ENCODE measurements at regions not wholly inside any gene's neighbourhood (a gene's known extent, or its start where the extent isn't known, plus 50 kb on each side); places are given as distances from the start of the nearest gene placed in this dataset.

GRCh38 chr14:56394826-56395530 lies 184.6 kb upstream of the TMEM260 start:
- DNase-seq, result no peak
- H2AFZ ChIP-seq (ENCODE audit: low read depth), result no peak overlapping the region
- H3K4me3 ChIP-seq (ENCODE audit: low read depth in 2 of 2, low read length in 1 of 2), result no peak overlapping the region
- H3K9me3 ChIP-seq, result no peaks in the 10 kb centered on the region
- no peaks in the 10 kb centered on the region for H3K79me2 ChIP-seq (ENCODE audit: insufficient read depth)
- no peak overlapping the region for H3K27ac ChIP-seq (ENCODE audit: low read depth in 2 of 2, low read length in 1 of 2)
- H3K9ac ChIP-seq, result no peak overlapping the region
- H3K36me3 ChIP-seq (replicated peaks in 1 of 2; ENCODE audit: control insufficient read depth in 1 of 2, insufficient read depth in 2 of 2, low read length in 1 of 2), result no peaks in the 10 kb centered on the region
- TF ChIP-seq USF2 (IDR thresholded peaks at IDR 0.05; ENCODE audit: borderline replicate concordance, low read depth, low read length), result no peak
- TF ChIP-seq EP300 (IDR thresholded peaks at IDR 0.05; ENCODE audit: borderline replicate concordance in 1 of 2, low read depth in 1 of 2, low read length in 1 of 2), result no peak
- H3K4me1 ChIP-seq (ENCODE audit: control insufficient read depth in 1 of 2, insufficient read depth in 2 of 2, low read depth in 1 of 2, low read length in 1 of 2), result no peaks in the 10 kb centered on the region
- no peak overlapping the region for H3K4me2 ChIP-seq
- ChIA-PET CTCF (no interaction called here), POLR2A (no interaction called here)
- no peaks in the 10 kb centered on the region for H3K9me2 ChIP-seq
- no peaks in the 10 kb centered on the region for H4K20me1 ChIP-seq (ENCODE audit: insufficient read depth)
- 3% methylated on average over 6 of the region's 6 CpGs for WGBS (ENCODE audit: low lambda C conversion rate)
- H3K27me3 ChIP-seq (ENCODE audit: insufficient read depth), result no peaks in the 10 kb centered on the region
- H3F3A ChIP-seq (replicated peaks; ENCODE audit: insufficient read depth), result no peaks in the 10 kb centered on the region

GRCh38 chr14:56400109-56400825 lies 179.3 kb upstream of the TMEM260 start:
- Histone ChIP-seq H3K79me2 (ENCODE audit: insufficient read depth) (no peaks in the 10 kb centered on the region), H3K27me3 (ENCODE audit: insufficient read depth) (no peaks in the 10 kb centered on the region), H3K4me2 (no peak overlapping the region), H3K9ac (no peak overlapping the region), H4K20me1 (ENCODE audit: insufficient read depth) (no peaks in the 10 kb centered on the region), H3K36me3 (replicated peaks in 1 of 2; ENCODE audit: control insufficient read depth in 1 of 2, insufficient read depth in 2 of 2, low read length in 1 of 2) (no peaks in the 10 kb centered on the region), H3K9me2 (no peaks in the 10 kb centered on the region), H3K9me3 (no peaks in the 10 kb centered on the region), H3F3A (replicated peaks; ENCODE audit: insufficient read depth) (no peaks in the 10 kb centered on the region), H2AFZ (ENCODE audit: low read depth) (no peak overlapping the region), H3K4me3 (ENCODE audit: low read depth in 2 of 2, low read length in 1 of 2) (no peak overlapping the region), H3K4me1 (ENCODE audit: control insufficient read depth in 1 of 2, insufficient read depth in 2 of 2, low read depth in 1 of 2, low read length in 1 of 2) (no peaks in the 10 kb centered on the region), H3K27ac (ENCODE audit: low read depth in 2 of 2, low read length in 1 of 2) (no peak overlapping the region)
- CTCF ChIA-PET, result no interaction called here
- DNase-seq, result no peak
- no peak for TF ChIP-seq RCOR1 (IDR thresholded peaks at IDR 0.05; ENCODE audit: low read length)
- no peak for TF ChIP-seq MAX (IDR thresholded peaks at IDR 0.05; ENCODE audit: low read depth)
- no peak for TF ChIP-seq IRF3 (IDR thresholded peaks at IDR 0.05; ENCODE audit: low read depth, low read length)
- POLR2A ChIA-PET, result no interaction called here
- 0% methylated on average over 2 of the region's 3 CpGs for WGBS (ENCODE audit: low lambda C conversion rate)

All from SK-N-SH (cell line).